HG03159 (cell line): ENCODE measurements at regions not wholly inside any gene's neighbourhood (a gene's known extent, or its start where the extent isn't known, plus 50 kb on each side); places are given as distances from the start of the nearest gene placed in this dataset.

Experiments used
- ATAC-seq: cut with Tn5 transposase; IDR thresholded peaks from one replicate; pipeline ENCODE4 v1.9.1; 2021; ENCODE audit warnings: mild to moderate bottlenecking, moderate library complexity; ENCODE audit not compliant: unreplicated experiment

DNA sequence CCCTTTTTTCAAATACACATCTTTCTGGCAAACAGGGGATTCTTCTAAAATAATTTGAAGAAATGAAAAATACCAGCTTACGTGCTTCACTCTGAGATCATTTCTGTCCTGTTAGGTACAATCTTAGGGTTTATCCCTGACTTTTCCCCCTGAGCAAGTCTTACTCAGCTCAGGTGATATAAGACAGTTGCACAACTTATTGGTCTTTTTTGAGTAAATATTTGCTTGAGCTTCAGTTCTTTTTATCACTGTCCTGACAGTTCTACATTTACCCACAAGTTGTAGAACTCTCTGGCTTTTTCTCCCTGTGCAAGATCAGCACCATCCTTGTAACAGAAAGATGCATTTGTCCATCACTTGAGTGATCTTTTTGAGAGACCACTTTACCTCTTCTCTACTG lies 84.9 kb downstream of the MID1IP1 start:
- ATAC-seq, result no peak

- no peak for ATAC-seq
Measured at GRCh38 chrX:38887222-38887621, 86.0 kb downstream of the MID1IP1 start.

- ATAC-seq, result no peak
Measured at GRCh38 chrX:38890326-38890725, 89.1 kb downstream of the MID1IP1 start.

DNA sequence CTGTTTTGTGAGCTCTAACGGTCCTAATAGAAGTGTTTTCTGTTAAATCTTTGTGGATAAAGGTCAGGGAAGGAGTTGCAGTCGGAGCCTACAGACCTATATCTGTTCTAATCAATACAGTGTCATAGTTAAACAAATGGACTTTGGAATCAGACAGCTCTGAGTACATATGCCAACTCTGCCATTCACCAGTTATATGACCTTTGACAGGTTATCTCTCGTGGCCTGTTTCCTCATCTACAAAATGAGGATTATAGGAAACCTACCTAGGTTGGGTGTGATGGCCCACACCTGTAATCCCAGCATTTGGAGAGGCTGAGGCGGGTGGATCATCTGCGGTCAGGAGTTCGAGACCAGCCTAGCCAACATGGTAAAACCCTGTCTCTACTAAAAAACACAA lies 89.7 kb downstream of the MID1IP1 start:
- ATAC-seq, result no peak

DNA sequence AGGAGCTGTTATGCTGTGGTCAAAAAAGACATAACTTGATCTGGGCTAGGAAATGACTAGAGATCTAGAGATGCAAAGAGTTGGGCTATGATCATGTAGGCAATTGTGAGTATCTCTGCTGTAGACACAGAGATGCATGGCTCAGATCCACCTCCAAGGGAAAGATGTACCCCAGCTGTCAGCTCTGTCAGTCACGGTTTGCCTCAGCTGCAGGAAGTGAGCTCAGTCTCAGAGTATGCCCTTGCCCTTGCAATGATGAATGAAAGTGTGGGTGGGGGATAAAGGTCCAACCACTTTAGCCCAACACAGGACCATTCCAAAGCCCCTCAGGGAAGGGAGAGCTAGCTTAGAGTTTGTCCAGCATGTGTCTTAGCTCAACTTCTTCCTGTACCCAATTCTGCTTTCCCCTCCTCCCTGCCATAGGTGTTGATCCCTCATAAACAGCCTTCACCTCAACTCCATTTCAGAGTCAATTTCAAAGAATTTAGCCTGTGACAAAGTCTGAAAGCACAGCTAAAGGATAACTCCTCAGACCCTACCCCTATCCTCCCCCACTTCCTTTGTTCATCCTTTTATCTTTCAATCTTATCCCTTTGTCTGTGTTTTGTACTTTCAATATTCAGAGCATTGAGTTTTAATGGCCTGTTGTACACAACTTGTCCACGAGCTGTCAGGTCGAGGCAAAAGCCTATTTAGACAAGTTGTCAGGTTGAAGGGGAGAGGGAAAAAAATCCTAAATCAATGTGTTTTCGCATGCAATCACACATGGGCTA lies 90.6 kb downstream of the MID1IP1 start:
- ATAC-seq, result peak; percentile 96

GRCh38 chrX:38893441-38893840 lies 92.2 kb downstream of the MID1IP1 start:
- no peak for ATAC-seq

- ATAC-seq, result no peak
Measured at GRCh38 chrX:38895775-38896174, 94.5 kb downstream of the MID1IP1 start.

DNA sequence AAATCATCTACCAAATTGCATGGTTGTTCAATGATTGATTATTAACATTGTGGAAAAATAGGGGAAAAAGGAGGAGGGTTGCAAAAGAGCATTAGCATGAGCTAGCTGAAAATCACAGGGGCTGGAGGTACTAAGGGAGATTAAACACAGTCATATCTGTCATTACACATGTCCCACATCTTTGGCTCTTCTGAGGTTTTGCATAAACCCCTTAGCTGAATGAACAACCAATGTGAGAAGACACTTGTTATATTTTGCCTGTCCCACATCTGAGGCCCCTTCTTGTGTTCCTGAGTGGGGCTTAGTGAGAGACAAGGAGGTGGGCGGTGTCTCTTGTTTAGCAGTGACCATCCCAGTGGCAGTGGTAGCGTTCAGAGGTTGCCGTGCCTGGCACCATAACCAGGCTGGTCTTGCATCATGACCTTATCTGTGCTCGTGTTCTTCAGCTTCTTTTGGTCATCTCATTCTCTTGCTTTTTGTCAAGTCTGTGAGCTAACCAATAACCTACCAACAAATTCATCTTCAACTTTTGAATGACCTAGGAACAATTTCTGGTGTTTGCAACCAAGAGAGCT lies 95.6 kb downstream of the MID1IP1 start:
- peak; percentile 59 for ATAC-seq

- ATAC-seq, result no peak
Measured at GRCh38 chrX:38898261-38898660, 97.0 kb downstream of the MID1IP1 start.

DNA sequence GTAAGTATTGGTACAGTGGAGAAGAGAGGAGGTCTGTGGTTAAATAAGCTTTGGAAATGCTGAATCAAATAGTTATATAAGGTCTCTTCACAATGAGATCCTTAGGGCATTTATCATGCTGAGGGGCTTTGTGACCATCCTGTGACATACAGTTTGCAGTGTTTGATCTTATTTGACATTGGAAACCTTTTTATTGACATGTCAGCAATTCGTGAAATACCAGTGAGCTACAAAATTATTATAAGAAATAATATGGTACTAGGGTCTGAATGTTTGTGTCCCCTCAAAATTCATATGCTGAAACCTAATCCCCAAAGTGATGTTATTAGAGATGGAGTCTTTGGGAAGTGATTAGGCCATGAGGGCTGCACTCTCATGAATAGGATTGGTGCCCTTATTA lies 98.4 kb downstream of the MID1IP1 start:
- no peak for ATAC-seq

DNA sequence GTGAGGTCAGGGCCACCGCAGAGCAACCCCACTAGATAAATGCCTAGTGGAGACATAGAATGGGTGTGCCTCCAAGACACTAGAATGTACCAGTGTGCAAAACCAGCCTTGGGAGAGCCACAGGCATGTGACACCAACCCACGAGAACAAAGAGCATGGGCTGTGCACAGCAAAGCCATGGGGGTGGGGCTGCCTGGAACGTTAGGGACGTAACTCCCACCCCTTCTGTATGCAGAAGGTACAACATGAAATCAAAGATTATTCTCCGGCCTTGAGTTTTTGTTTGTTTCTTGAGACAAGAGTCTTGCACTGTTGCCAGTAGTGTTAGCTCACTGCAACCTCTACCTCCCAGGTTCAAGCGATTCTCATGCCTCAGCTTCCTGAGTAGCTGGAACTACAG lies 99.5 kb downstream of the MID1IP1 start:
- no peak for ATAC-seq

- ATAC-seq, result no peak
Measured at GRCh38 chrX:38902972-38903492, 101.8 kb downstream of the MID1IP1 start.

DNA sequence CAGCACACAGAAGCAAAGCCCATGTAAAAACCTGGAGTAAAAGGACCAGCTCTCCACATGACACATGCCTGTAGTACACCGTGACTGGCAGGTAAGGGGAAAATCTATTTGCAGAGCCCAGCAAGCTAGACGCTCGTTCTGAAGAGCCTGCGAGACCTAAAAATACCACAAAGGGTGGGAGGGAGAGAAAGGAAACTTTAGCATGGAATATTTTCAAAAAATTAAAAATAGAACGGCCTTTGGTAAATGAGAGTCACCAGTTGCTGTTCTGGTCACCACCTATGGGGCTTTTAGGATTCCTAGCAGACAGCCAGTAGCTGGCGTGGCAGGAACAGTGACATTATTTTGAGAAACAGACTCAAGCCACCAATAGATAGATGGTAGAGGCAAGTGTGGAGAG lies 115.5 kb downstream of the MID1IP1 start:
- ATAC-seq, result no peak

- ATAC-seq, result no peak
Measured at GRCh38 chrX:38917954-38918353, 116.7 kb downstream of the MID1IP1 start.

- no peak for ATAC-seq
Measured at GRCh38 chrX:38919202-38919601, 117.9 kb downstream of the MID1IP1 start.

- no peak for ATAC-seq
Measured at GRCh38 chrX:38919853-38920528, 118.7 kb downstream of the MID1IP1 start.

DNA sequence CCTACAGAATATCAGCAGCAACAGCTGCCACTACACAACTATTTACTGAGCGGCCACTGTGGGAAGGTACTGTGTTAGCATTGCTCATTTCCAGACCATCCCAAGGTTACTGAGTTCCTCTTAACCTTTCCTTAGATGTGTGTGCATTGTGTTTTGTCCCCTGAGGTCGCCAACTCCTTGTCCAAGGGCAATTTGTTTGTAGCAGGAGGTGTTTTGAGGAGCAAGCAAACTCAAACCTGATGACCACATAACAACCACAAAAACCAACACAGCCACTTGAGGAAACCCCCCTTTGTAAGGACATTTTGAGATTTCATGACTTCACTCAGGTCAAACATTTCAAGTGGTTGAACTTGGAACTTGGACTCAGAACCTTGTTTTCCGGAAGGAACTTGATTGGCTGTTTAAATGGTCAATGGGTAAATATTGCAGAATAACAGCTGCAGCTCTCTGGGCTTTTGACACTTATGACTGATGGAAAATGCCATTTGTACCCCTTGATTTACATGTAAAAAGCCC lies 122.3 kb downstream of the MID1IP1 start:
- no peak for ATAC-seq

DNA sequence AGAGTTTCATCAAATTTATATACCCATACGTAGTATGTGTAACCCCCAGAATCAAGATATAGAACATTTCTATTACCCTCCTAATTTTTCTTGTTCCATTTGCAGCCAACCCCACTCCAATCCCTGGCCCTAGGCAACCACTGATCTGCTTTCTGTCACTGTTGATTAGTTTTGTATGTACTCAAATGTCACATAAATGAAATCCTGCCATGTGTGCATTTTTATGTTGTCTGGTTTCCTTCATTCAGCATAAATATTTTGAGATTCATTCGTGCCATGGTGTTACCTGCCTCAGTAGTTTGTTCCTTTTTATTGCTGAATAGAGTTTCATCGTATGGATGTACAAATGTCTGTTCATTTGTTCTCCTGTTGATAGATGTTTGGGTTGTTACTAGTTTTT lies 126.3 kb downstream of the MID1IP1 start:
- no peak for ATAC-seq

GRCh38 chrX:38929966-38930421 lies 128.7 kb downstream of the MID1IP1 start:
- no peak for ATAC-seq

GRCh38 chrX:38930474-38930873 lies 129.2 kb downstream of the MID1IP1 start:
- ATAC-seq, result no peak

GRCh38 chrX:38935561-38935960 lies 134.3 kb downstream of the MID1IP1 start:
- ATAC-seq, result no peak

GRCh38 chrX:38937400-38937799 lies 136.1 kb downstream of the MID1IP1 start:
- no peak for ATAC-seq
